ENCODE measurements at regions not wholly inside any gene's neighbourhood (a gene's known extent, or its start where the extent isn't known, plus 50 kb on each side); places are given as distances from the start of the nearest gene placed in this dataset.

GRCh38 chr6:137722749-137723272 is 144.2 kb upstream of the TNFAIP3 start:
- no peak overlapping the region for H3K4me3 ChIP-seq (ENCODE audit: control insufficient read depth, low read depth, low read length)
- DNase-seq (ENCODE audit: low read depth), result no peak
- no peak for TF ChIP-seq CTCF (conservative IDR thresholded peaks at IDR 0.05; ENCODE audit: control insufficient read depth, insufficient read depth, low read depth, low read length)

- H3K4me3 ChIP-seq (ENCODE audit: control insufficient read depth, low read depth, low read length), result no peak overlapping the region
- no peak for DNase-seq (ENCODE audit: low read depth)
- no peak for TF ChIP-seq CTCF (conservative IDR thresholded peaks at IDR 0.05; ENCODE audit: control insufficient read depth, insufficient read depth, low read depth, low read length)
Measured at GRCh38 chr6:137723273-137724017, 143.6 kb upstream of the TNFAIP3 start.

- H3K4me3 ChIP-seq (ENCODE audit: control insufficient read depth, low read depth, low read length), result no peak overlapping the region
- no peak for TF ChIP-seq CTCF (conservative IDR thresholded peaks at IDR 0.05; ENCODE audit: control insufficient read depth, insufficient read depth, low read depth, low read length)
- peak; percentile 23 for DNase-seq (ENCODE audit: low read depth)
Measured at GRCh38 chr6:137724018-137724403, 143.0 kb upstream of the TNFAIP3 start.

GRCh38 chr6:137724495-137725211 is 142.4 kb upstream of the TNFAIP3 start:
- H3K4me3 ChIP-seq (ENCODE audit: control insufficient read depth, low read depth, low read length), result no peak overlapping the region
- no peak for TF ChIP-seq CTCF (conservative IDR thresholded peaks at IDR 0.05; ENCODE audit: control insufficient read depth, insufficient read depth, low read depth, low read length)
- DNase-seq (ENCODE audit: low read depth), result peak; percentile 38

- TF ChIP-seq CTCF (conservative IDR thresholded peaks at IDR 0.05; ENCODE audit: control insufficient read depth, insufficient read depth, low read depth, low read length), result no peak
- no peak for DNase-seq (ENCODE audit: low read depth)
- H3K4me3 ChIP-seq (ENCODE audit: control insufficient read depth, low read depth, low read length), result no peak overlapping the region
Measured at GRCh38 chr6:137725949-137726348, 141.1 kb upstream of the TNFAIP3 start.

- DNase-seq (ENCODE audit: low read depth), result peak; percentile 23
- no peak overlapping the region for H3K4me3 ChIP-seq (ENCODE audit: control insufficient read depth, low read depth, low read length)
- TF ChIP-seq CTCF (conservative IDR thresholded peaks at IDR 0.05; ENCODE audit: control insufficient read depth, insufficient read depth, low read depth, low read length), result no peak
Measured at GRCh38 chr6:137726582-137726981, 140.5 kb upstream of the TNFAIP3 start.

Data from fibroblast of mammary gland (primary cell).